Occipital lobe (tissue), 1 donor: ENCODE measurements at regions not wholly inside any gene's neighbourhood (a gene's known extent, or its start where the extent isn't known, plus 50 kb on each side); places are given as distances from the start of the nearest gene placed in this dataset.
"Not testable (repeated sequence)": the region's sequence is repeated elsewhere in the genome, so short reads cannot be mapped to it uniquely, and the experiment has no call there.

ENCODE experiments used
- DNase-seq: peaks from one replicate; lab custom pipeline; 2025; lab: John Stamatoyannopoulos, UW

GRCh38 chr15:94840794-94841783, 609.7 kb downstream of the MCTP2 start:
- DNase-seq = no peak

- no peak for DNase-seq
Measured at GRCh38 chr15:94843060-94843459, 611.7 kb downstream of the MCTP2 start.

GRCh38 chr15:94844198-94844537, 612.8 kb downstream of the MCTP2 start:
- DNase-seq = no peak

GRCh38 chr15:94844538-94845389, 613.4 kb downstream of the MCTP2 start:
- DNase-seq = no peak

GRCh38 chr15:94845390-94845716, 614.0 kb downstream of the MCTP2 start:
- DNase-seq = no peak

GRCh38 chr15:94847325-94847724, 616.0 kb downstream of the MCTP2 start:
- DNase-seq = no peak

GRCh38 chr15:94848054-94848453, 616.7 kb downstream of the MCTP2 start:
- no peak for DNase-seq

GRCh38 chr15:94855018-94855408, 623.7 kb downstream of the MCTP2 start:
- no peak for DNase-seq

- no peak for DNase-seq
Measured at GRCh38 chr15:94855409-94856266, 624.3 kb downstream of the MCTP2 start.

GRCh38 chr15:94856267-94856854, 625.0 kb downstream of the MCTP2 start:
- DNase-seq = no peak

- DNase-seq = no peak
Measured at GRCh38 chr15:94857466-94857865, 626.1 kb downstream of the MCTP2 start.

GRCh38 chr15:94858011-94858410, 626.6 kb downstream of the MCTP2 start:
- no peak for DNase-seq

GRCh38 chr15:94858449-94858848, 627.1 kb downstream of the MCTP2 start:
- no peak for DNase-seq

- DNase-seq = no peak
Measured at GRCh38 chr15:94858920-94859319, 627.6 kb downstream of the MCTP2 start.

GRCh38 chr15:94864600-94864999, 633.2 kb downstream of the MCTP2 start:
- no peak for DNase-seq

- DNase-seq = not testable (repeated sequence)
Measured at GRCh38 chr15:94868265-94868664, 636.9 kb downstream of the MCTP2 start.

- no peak for DNase-seq
Measured at GRCh38 chr15:94875550-94875949, 644.2 kb downstream of the MCTP2 start.

GRCh38 chr15:94877833-94878232, 646.5 kb downstream of the MCTP2 start:
- no peak for DNase-seq

- DNase-seq = no peak
Measured at GRCh38 chr15:94882071-94882712, 650.8 kb downstream of the MCTP2 start.

- DNase-seq = no peak
Measured at GRCh38 chr15:94887391-94887790, 656.0 kb downstream of the MCTP2 start.

GRCh38 chr15:94889153-94889552, 657.8 kb downstream of the MCTP2 start:
- DNase-seq = no peak
